B cell (primary cell): ENCODE measurements at regions not wholly inside any gene's neighbourhood (a gene's known extent, or its start where the extent isn't known, plus 50 kb on each side); places are given as distances from the start of the nearest gene placed in this dataset.

Source experiments
- ATAC-seq: fragments of 200-7000 bp; cut with Tn5 transposase; one replicate; pipeline ENCODE4 v1.10.0; 2021; ENCODE audit warnings: low read depth, mild to moderate bottlenecking, moderate number of reproducible peaks, moderate library complexity
- CTCF ChIA-PET: fragments of 350-600 bp; sonication (Branson Sonifier 250); formaldehyde crosslinking; loops from one replicate; lab custom pipeline; 2021; ENCODE audit warnings: antibody characterized with exemption, inconsistent platforms; lab: Charles Lee
- POLR2A ChIA-PET: fragments of 350-600 bp; sonication (Branson Sonifier 250); formaldehyde crosslinking; loops from one replicate; lab custom pipeline; 2021; ENCODE audit warnings: antibody characterized with exemption; lab: Charles Lee
- DNase-seq: peaks from one replicate; pipeline ENCODE4 v3.0.0; 2013
- H2AFZ ChIP-seq: 2 replicates; pipeline ENCODE4 v1.6.1; 2012; ENCODE audit warnings: mild to moderate bottlenecking, low read depth, low read length; ENCODE audit not compliant: insufficient read depth, poor library complexity, severe bottlenecking
- H3K27ac ChIP-seq, 2 donors: 1 replicate in 1 of 2; 2 replicates in 1 of 2; pipeline ENCODE4 v1.5.1; 2012 to 2013; ENCODE audit warnings: low read length in 2 of 2, mild to moderate bottlenecking in 2 of 2, moderate library complexity in 1 of 2
- H3K27me3 ChIP-seq, 4 experiments: fragments of 200-600 bp in 1 of 4; sonication (generic) in 1 of 4; replicated peaks in 1 of 4; 1 replicate in 2 of 4; 2 replicates in 2 of 4; pipeline versions ENCODE4 v1.6.1 to v1.7.0; 2013 to 2016; ENCODE audit warnings: low read length in 3 of 4, mild to moderate bottlenecking in 2 of 4, mixed read lengths in 1 of 4, moderate library complexity in 1 of 4; ENCODE audit not compliant: insufficient read depth in 4 of 4, control insufficient read depth in 3 of 4; ENCODE audit errors: control extremely low read depth in 1 of 4
- H3K36me3 ChIP-seq, 2 experiments: replicated peaks in 1 of 2; 1 replicate in 1 of 2; 2 replicates in 1 of 2; pipeline versions ENCODE4 v1.6.1 to v1.7.1; 2013; ENCODE audit warnings: low read length in 1 of 2; ENCODE audit not compliant: insufficient read depth in 2 of 2, control insufficient read depth in 1 of 2; ENCODE audit errors: control extremely low read depth in 1 of 2, extremely low read depth in 1 of 2
- H3K4me1 ChIP-seq, 2 donors: fragments of 200-600 bp in 1 of 2; sonication (generic) in 1 of 2; 1 replicate in 1 of 2; 2 replicates in 1 of 2; pipeline versions ENCODE4 v1.5.1 to v1.6.1; 2013 to 2017; ENCODE audit warnings: low read length in 2 of 2; ENCODE audit not compliant: control insufficient read depth in 2 of 2, insufficient read depth in 2 of 2
- H3K4me2 ChIP-seq: replicated peaks from 2 replicates; pipeline ENCODE3; 2012; ENCODE audit warnings: mild to moderate bottlenecking, low read depth, low read length; ENCODE audit not compliant: poor library complexity, severe bottlenecking
- H3K4me3 ChIP-seq, 5 experiments: fragments of 200-600 bp in 1 of 5; sonication (generic) in 1 of 5; 1 replicate in 3 of 5; 2 replicates in 2 of 5; pipeline versions ENCODE4 v1.5.1 to v1.7.0; 2011 to 2016; ENCODE audit warnings: low read length in 4 of 5, mild to moderate bottlenecking in 4 of 5, low read depth in 2 of 5, control low read depth in 1 of 5, moderate library complexity in 1 of 5; ENCODE audit not compliant: insufficient read depth in 1 of 5; ENCODE audit errors: control extremely low read depth in 1 of 5, extremely low read depth in 1 of 5
- H3K79me2 ChIP-seq: fragments of 200-600 bp; sonication (generic); one replicate; pipeline ENCODE4 v1.6.0; 2016; ENCODE audit warnings: low read length; ENCODE audit not compliant: control insufficient read depth, insufficient read depth
- H3K9ac ChIP-seq: fragments of 200-600 bp; sonication (generic); 2 replicates; pipeline ENCODE4 v1.6.1; 2017; ENCODE audit warnings: mild to moderate bottlenecking, low read length, moderate library complexity
- H3K9me3 ChIP-seq, 3 donors: one replicate each; pipeline versions ENCODE4 v1.6.1 to v1.7.1; 2013; ENCODE audit warnings: low read length in 2 of 3; ENCODE audit not compliant: control insufficient read depth in 2 of 3, insufficient read depth in 1 of 3; ENCODE audit errors: control extremely low read depth in 1 of 3
- H4K20me1 ChIP-seq: 2 replicates; pipeline ENCODE4 v1.6.0; 2012; ENCODE audit warnings: mild to moderate bottlenecking, low read length; ENCODE audit not compliant: insufficient read depth, control insufficient read depth, poor library complexity, severe bottlenecking
- H3K27ac Mint-ChIP-seq: one replicate; pipeline ENCODE4 v1.8.0; 2021; ENCODE audit warnings: mixed read lengths
- H3K27me3 Mint-ChIP-seq: one replicate; pipeline ENCODE4 v1.8.0; 2021; ENCODE audit warnings: mixed read lengths
- H3K4me1 Mint-ChIP-seq: one replicate; pipeline ENCODE4 v1.8.0; 2021; ENCODE audit warnings: mixed read lengths
- H3K4me3 Mint-ChIP-seq: one replicate; pipeline ENCODE4 v1.8.0; 2021; ENCODE audit warnings: mixed read lengths
- H3K9me3 Mint-ChIP-seq: one replicate; pipeline ENCODE4 v1.8.0; 2022; ENCODE audit warnings: mixed read lengths; ENCODE audit not compliant: insufficient read depth
- EZH2 ChIP-seq: IDR thresholded peaks from 2 replicates; pipeline ENCODE4 v1.6.1; 2012; ENCODE audit warnings: borderline replicate concordance, low read depth, mild to moderate bottlenecking, moderate library complexity, low read length; ENCODE audit not compliant: insufficient read depth, poor library complexity, severe bottlenecking
- WGBS: methylation state at CpG from one replicate; pipeline ENCODE4 v1.1.5; 2013; ENCODE audit warnings: missing lambda C conversion rate; ENCODE audit not compliant: insufficient coverage; 5-methylcytosine and 5-hydroxymethylcytosine counted together
- intact Hi-C: fragments of 100-400 bp; cut with micrococcal nuclease; formaldehyde crosslinking; loops from one replicate; pipeline ENCODE4 v1.10.0; 2022
- TF ChIP-seq, protein P1 (sequence below): fragments of 200-600 bp; IDR thresholded peaks from one replicate; pipeline ENCODE4 v1.8.0; 2022; ENCODE audit warnings: antibody characterized with exemption, mild to moderate bottlenecking

DNA sequence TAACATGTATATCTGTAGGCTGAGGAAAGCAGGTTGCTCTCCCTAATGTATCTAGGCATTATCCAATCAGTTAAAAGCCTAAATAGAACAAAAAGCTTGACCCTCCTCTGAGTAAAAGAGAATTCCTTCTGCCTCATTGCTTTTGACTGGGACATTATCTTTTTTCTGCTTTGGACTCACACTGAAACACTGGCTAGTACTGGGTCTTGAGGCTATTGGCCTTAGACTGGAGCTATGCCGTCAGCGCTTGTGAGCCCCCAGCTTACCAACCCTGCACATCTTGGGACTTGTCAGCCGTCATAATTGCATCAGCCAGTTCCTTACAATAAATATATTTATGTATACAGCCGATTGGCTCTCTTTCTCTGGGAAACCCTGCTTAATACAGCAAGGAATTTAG lies 206.8 kb upstream of the ARHGAP24 start:
- H3K4me2 ChIP-seq, result no peak overlapping the region
- TF ChIP-seq, protein P1, sequence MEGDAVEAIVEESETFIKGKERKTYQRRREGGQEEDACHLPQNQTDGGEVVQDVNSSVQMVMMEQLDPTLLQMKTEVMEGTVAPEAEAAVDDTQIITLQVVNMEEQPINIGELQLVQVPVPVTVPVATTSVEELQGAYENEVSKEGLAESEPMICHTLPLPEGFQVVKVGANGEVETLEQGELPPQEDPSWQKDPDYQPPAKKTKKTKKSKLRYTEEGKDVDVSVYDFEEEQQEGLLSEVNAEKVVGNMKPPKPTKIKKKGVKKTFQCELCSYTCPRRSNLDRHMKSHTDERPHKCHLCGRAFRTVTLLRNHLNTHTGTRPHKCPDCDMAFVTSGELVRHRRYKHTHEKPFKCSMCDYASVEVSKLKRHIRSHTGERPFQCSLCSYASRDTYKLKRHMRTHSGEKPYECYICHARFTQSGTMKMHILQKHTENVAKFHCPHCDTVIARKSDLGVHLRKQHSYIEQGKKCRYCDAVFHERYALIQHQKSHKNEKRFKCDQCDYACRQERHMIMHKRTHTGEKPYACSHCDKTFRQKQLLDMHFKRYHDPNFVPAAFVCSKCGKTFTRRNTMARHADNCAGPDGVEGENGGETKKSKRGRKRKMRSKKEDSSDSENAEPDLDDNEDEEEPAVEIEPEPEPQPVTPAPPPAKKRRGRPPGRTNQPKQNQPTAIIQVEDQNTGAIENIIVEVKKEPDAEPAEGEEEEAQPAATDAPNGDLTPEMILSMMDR, result no peak
- no peak for TF ChIP-seq EZH2
- H3K9ac ChIP-seq, result no peak overlapping the region
- H4K20me1 ChIP-seq, result no peaks in the 10 kb centered on the region
- DNase-seq (no peak), ATAC-seq (no peak)
- H3K27me3 ChIP-seq, result peaks cover 0 to 2% (median 1%) of the 10 kb centered on the region in 4 experiments
- H2AFZ ChIP-seq, result no peak overlapping the region
- 100% methylated on average over 2 of the region's 4 CpGs for WGBS
- intact Hi-C loops, result no loop called here
- Mint-ChIP-seq H3K4me1 (no peaks in the 10 kb centered on the region), H3K27me3 (peaks cover 11% of the 10 kb centered on the region), H3K9me3 (no peaks in the 10 kb centered on the region), H3K27ac (no peak overlapping the region), H3K4me3 (no peak overlapping the region)
- CTCF ChIA-PET, result no interaction called here
- H3K4me3 ChIP-seq, result no peak overlapping the region
- peaks cover 0 to 3% (median 1%) of the 10 kb centered on the region in 3 donors for H3K9me3 ChIP-seq
- POLR2A ChIA-PET, result no interaction called here
- no peaks in the 10 kb centered on the region for H3K79me2 ChIP-seq
- no peaks in the 10 kb centered on the region for H3K4me1 ChIP-seq
- H3K27ac ChIP-seq, result no peak overlapping the region
- H3K36me3 ChIP-seq, result no peaks in the 10 kb centered on the region

DNA sequence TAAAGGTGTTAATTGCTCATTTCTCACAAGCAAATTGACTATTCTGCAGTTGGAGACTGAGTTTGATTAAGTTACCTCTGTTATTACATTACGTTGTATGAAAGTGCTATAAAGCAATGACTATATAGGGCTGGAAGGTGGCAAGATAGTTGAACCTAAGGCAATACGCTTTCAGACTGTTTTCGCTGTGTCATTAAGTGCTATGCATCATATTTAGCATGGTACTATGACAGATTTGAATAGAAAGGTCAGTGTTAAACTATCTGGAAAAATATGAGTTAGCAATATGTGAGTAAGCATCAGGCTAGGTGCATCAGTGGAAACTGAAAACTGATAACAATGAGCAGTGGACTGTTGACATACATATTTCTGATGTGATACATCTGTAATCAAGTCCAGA lies 206.0 kb upstream of the ARHGAP24 start:
- no peak overlapping the region for H3K4me2 ChIP-seq
- no peak overlapping the region for H3K4me3 ChIP-seq
- POLR2A ChIA-PET, result no interaction called here
- no peaks in the 10 kb centered on the region for H4K20me1 ChIP-seq
- no peak overlapping the region for H3K27ac ChIP-seq
- ATAC-seq (no peak), DNase-seq (no peak)
- H3K27me3 Mint-ChIP-seq, result peaks cover 5% of the 10 kb centered on the region
- H3K9me3 ChIP-seq, result peaks cover 0 to 8% (median 5%) of the 10 kb centered on the region in 3 donors
- no peaks in the 10 kb centered on the region for H3K4me1 ChIP-seq
- no peak for TF ChIP-seq EZH2
- TF ChIP-seq, protein P1, result no peak
- CTCF ChIA-PET, result no interaction called here
- no peaks in the 10 kb centered on the region for H3K4me1 Mint-ChIP-seq
- no peaks in the 10 kb centered on the region for H3K9me3 Mint-ChIP-seq
- H3K27me3 ChIP-seq, result peaks cover 0 to 2% (median 1%) of the 10 kb centered on the region in 4 experiments
- H3K27ac Mint-ChIP-seq, result no peak overlapping the region
- H2AFZ ChIP-seq, result no peak overlapping the region
- H3K4me3 Mint-ChIP-seq, result no peak overlapping the region
- no peak overlapping the region for H3K9ac ChIP-seq
- H3K36me3 ChIP-seq, result no peaks in the 10 kb centered on the region
- WGBS, result 97% methylated on average over 3 of the region's 3 CpGs
- intact Hi-C loops, result no loop called here
- H3K79me2 ChIP-seq, result no peaks in the 10 kb centered on the region
